HG02885 (cell line): ENCODE measurements at regions not wholly inside any gene's neighbourhood (a gene's known extent, or its start where the extent isn't known, plus 50 kb on each side); places are given as distances from the start of the nearest gene placed in this dataset.

Source experiments
- ATAC-seq: cut with Tn5 transposase; IDR thresholded peaks from one replicate; pipeline ENCODE4 v1.9.1; 2021; ENCODE audit warnings: mild to moderate bottlenecking; ENCODE audit not compliant: unreplicated experiment, poor library complexity

DNA sequence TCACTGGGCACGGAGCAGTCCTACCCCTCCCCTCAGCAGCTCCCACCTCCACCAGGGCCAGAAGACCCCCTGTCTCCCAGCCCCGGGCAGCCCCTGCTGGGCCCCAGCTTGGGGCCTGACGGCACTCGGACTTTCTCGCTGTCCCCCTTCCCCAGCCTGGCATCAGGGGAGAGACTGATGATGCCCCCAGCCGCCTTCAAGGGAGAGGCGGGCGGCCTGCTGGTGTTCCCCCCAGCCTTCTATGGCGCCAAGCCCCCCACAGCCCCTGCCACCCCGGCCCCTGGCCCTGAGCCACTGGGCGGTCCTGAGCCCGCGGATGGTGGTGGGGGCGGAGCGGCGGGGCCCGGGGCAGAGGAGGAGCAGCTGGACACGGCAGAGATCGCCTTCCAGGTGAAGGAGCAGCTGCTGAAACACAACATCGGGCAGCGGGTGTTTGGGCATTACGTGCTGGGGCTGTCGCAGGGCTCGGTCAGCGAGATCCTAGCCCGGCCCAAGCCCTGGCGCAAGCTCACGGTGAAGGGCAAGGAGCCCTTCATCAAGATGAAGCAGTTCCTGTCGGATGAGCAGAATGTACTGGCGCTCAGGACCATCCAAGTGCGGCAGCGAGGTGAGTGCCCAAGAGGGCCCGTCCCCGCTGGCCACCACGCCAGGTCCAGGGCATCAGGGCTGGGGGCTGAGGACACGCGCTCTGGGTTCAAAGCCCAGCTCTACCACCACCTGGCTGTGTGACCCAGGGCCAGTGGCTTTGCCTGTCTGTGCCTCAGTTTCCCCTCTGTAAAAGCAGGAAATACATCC is 58.6 kb downstream of the PHETA1 start:
- no peak for ATAC-seq

- ATAC-seq, result no peak
These were observed 59.3 kb downstream of the PHETA1 start for GRCh38 chr12:111309584-111309983.

DNA sequence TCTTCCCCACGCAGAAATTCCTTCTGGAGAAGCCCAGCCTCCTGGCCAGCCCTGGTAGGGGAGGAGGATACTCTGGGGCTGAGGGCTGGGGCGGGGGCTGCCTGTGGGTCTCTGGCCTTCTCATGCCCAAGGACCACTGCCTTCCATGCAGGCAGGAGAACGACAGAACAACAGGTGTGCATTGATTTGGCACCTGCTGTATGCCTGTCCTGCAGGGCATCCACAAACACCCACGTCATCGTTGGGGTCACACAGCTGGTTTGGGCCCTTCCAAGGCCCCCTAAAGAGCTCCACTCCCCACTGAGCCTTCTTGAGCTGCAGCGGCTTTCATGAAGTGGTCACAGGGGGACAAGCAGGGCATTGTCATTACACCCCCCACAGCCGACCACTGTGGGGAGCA is 60.4 kb downstream of the PHETA1 start:
- ATAC-seq, result no peak

DNA sequence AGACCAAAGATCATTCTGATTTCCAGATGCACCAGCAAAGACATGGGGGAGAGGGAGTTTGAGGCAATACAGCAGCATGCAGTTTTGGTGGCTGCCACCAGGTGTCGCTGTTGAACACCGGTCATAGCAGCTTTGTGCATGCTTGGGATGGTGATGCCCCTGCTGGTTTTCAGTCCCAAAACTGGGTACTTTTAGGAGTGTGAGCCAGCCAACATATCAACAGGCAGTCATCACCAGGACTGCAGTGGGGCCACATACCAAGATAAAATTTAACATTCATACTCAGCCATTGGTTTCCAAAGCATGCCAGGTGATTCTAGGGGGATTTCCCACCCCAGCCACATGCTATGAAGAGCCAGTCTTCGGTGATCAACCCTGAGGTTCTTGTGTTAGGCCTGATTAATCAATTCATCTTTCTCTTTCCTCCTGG is 64.2 kb downstream of the PHETA1 start:
- no peak for ATAC-seq

DNA sequence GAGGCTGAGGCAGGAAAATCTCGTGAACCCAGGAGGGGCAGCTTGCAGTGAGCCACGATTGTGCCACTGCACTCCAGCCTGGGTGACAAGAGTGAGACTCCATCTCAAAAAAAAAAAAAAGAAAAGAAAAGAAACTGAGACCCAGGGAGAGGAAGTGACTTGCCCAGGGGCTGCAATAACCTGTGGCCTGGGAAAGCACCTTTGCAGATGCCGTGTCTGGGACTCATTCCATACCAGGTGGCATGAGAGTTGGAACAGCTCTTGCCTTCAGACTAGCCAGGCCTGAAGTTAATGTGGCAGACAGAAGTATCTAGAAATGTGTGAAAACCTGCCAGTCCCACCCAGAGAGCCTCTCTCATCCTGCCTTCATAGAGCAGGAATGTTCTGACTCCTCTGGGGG is 65.4 kb downstream of the PHETA1 start:
- ATAC-seq, result no peak

GRCh38 chr12:111298582-111299436 is 70.1 kb downstream of the PHETA1 start:
- no peak for ATAC-seq

DNA sequence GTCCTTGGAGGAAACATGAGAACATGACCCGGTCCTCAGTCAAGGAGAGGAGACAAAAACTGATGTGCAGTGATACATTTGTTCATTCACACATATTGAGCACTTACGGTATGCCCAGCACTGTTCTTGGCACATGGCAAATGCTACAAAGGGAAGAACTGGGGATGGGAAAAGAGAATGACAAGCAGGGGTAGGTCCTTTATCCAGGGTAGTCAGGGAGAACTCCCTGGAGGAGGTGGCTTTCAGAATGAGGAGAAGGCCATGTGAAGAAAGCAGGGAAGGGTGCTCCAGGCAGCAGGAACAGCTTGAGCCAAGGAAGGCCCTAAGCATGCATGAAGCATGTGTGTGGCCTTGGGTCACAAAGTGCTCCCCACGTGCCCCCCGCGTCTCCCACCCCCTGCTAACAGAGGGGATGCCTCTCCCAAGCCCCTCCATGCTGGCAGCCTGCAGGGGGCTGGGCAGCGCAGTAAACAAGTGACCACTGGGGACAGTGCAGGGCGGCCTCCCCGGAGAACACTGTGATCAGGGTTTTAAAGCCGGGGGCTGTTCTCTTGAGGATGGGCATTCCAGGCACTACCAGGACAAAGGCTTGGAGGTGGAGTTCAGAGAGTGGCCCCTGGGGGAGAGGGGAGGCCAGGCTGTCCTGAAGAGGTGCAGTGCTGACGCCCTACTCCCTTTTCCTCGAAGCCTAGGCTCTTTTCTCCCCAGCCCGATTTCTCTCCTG is 71.0 kb downstream of the PHETA1 start:
- no peak for ATAC-seq

DNA sequence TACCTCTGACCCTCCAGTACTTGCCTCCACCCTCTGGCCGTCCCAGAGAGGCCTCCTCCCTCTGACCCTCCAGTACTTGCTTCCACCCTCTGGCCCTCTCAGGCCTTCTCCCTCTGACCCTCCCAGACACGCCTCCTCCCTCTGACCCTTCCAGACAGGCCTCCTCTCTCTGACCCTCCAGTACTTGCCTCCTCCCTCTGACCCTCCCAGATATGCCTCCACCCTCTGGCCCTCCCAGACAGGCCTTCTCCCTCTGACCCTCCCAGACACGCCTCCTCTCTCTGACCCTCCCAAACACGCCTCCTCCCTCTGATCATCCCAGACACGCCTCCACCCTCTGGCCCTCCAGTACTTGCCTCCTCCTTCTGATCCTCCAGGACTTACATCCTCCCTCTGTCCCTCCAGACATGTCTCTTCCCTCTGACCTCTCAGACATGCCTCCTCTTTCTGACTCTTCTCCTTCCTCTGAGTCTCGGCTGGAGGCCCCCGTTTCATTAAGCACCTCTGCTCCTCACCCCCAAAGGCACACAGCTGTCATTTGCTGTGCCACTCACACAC is 71.9 kb downstream of the PHETA1 start:
- ATAC-seq, result no peak

DNA sequence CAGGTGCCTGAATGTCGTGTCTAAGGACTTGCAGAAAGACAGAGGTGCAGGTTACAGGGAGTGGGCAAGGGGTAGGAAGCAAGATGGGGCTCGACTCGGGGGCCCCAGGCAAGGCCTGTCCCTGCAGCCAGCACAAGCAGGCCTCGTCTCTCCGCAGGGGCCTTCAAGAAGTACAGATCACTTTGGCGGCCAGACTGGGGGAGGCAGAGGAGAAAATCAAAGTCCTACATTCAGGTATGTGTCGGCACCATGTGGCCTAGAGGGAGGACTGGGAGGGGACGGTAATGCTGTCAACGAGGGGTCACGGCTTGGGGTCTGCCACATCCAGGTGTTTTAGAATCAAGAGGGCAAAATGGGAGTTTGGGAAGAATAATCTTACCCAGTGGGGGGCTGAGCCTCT is 73.7 kb downstream of the PHETA1 start:
- no peak for ATAC-seq

- ATAC-seq, result no peak
These were observed 75.5 kb downstream of the PHETA1 start for GRCh38 chr12:111293266-111294009.

DNA sequence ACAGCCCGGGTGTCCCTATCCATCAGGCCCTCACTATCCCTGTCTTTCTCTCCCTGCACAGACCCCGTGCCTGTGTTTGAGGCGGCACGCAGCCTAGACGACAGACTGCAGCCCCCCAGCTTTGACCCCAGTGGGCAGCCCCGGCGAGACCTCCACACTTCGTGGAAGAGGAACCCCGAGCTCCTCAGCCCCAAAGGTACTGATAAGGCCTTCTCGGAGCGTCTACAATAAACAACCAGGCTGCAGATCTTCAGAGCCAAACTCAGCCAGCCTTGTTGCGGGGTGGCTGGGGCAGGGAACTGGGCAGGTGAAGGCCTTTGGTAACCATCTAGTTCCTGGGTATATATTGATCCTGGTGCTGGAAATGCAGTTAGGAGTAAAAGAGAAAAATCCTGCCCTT is 77.5 kb downstream of the PHETA1 start:
- no peak for ATAC-seq

DNA sequence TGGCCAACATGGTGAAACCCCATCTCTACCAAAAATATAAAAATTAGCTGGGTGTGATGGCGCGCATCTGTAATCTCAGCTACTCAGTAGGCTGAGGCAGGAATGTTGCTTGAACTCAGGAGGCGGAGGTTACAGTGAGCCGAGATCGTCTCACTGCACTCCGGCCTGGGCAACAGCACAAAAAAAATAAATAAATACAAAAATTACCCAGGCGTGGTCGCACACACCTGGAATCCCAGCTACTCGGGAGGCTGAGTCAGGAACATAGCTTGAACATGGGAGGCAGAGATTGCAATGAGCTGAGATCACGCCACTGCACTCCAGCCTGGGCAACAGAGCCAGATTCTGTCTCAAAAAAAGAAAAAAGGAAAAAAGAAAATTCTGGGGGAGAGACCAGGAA is 80.1 kb downstream of the PHETA1 start:
- ATAC-seq, result no peak

- no peak for ATAC-seq
These were observed 81.6 kb downstream of the PHETA1 start for GRCh38 chr12:111287125-111287900.

- ATAC-seq, result no peak
These were observed 83.7 kb downstream of the PHETA1 start for GRCh38 chr12:111285200-111285599.

GRCh38 chr12:111284709-111285108 is 84.2 kb downstream of the PHETA1 start:
- ATAC-seq, result no peak

DNA sequence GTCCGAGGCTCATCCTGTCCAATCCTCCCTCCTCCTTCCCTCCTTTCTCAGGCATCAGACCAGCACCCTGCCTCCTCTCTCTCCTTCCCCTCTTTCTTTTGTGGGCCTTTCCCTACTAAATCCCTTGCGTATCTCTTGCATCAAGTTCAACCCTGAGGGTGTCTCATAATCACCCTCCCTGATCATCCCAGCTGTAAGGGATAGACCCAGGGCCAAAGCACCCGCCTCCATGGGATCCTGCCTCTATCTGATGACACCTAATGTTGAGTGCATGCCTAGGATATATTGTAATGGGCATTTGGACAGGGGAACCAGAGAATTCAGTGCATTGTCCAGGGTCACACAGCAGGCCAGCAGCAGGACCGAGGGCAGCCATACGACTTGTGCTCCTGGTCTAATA is 84.9 kb downstream of the PHETA1 start:
- no peak for ATAC-seq

DNA sequence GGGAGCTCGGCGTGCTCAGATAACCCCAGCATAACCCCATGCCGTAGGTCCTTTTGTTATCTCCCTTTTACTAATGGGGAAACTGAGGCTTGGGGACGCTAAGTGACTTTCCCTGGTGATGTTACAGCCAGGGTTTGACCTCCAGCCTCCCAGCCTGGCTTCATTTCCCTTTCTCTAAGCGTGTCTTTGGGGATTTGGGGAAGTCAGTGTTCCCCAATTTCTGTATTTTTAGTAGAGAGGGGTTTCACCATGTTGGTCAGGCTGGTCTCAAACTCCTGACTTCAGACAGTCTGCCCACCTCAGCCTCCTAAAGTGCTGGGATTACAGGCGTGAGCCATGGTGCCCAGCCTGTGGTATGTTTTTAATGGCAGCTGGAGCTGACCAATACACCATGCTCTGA is 85.4 kb downstream of the PHETA1 start:
- no peak for ATAC-seq

DNA sequence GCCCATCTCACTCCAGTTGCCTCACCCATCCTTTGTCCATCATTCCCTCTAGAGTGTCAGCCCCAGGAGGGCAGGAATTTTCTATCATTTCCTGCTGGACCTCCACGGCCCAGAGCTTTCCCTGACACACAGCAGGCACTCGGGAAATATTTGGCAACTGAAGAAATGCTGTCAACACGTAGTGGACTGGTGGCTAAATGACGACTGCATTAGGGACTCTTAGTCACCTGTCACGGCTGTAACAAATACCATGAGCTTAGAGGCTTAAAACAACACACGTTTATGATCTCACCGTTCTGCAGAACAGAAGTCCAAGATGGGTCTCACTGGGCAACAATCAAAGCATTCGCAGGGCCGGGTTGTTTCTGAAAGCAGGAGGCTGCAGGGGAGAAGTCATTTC is 91.3 kb downstream of the PHETA1 start:
- ATAC-seq, result no peak

DNA sequence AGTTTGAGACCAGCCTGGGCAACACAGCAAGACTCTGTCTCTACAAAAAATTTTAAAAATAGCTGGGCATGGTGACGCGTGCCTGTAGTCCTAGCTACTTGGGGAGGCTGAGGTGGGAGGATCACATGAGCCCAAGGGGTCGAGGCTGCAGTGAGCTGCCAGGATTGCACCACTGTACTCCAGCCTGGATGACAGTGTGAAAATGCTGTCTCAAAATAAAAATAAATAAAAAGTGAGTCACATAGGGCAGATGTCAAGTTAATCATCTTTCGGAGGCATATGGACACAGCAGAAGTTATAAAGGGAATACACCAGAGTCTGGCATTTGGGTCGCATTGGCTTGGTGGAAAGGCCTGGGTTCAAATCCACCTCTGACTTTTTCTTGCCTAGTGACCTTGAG is 92.7 kb downstream of the PHETA1 start:
- no peak for ATAC-seq
